ENCODE measurements at regions not wholly inside any gene's neighbourhood (a gene's known extent, or its start where the extent isn't known, plus 50 kb on each side); places are given as distances from the start of the nearest gene placed in this dataset.

DNA sequence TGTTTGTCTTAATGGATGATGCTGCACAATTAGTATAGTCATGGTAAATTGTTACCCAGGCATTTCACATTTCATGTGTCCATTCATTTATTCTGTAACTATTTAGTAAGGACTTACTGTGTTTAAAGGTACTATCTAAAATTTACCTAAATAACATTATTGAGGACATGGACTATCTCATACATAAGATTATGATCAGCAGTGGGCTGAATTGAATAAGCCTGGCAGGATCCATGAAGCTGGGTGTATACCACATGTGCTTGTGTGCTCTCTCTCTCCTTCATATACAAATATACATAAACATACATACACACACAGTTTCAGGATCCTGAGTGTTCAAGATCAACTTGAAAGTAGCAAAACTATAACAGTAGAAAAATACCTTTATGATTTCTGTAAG lies 595.4 kb downstream of the EPM2A start:
- no peak for ATAC-seq
- no peak for DNase-seq
- H3K27me3 ChIP-seq, result no peaks in the 10 kb centered on the region
- no peak overlapping the region for H3K27ac ChIP-seq
- no peaks in the 10 kb centered on the region for H3K36me3 ChIP-seq
- TF ChIP-seq, protein P1, sequence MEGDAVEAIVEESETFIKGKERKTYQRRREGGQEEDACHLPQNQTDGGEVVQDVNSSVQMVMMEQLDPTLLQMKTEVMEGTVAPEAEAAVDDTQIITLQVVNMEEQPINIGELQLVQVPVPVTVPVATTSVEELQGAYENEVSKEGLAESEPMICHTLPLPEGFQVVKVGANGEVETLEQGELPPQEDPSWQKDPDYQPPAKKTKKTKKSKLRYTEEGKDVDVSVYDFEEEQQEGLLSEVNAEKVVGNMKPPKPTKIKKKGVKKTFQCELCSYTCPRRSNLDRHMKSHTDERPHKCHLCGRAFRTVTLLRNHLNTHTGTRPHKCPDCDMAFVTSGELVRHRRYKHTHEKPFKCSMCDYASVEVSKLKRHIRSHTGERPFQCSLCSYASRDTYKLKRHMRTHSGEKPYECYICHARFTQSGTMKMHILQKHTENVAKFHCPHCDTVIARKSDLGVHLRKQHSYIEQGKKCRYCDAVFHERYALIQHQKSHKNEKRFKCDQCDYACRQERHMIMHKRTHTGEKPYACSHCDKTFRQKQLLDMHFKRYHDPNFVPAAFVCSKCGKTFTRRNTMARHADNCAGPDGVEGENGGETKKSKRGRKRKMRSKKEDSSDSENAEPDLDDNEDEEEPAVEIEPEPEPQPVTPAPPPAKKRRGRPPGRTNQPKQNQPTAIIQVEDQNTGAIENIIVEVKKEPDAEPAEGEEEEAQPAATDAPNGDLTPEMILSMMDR (IDR thresholded peaks at IDR 0.05), result no peak
- no peaks in the 10 kb centered on the region for H3K9me3 ChIP-seq
- no peaks in the 10 kb centered on the region for H3K4me1 ChIP-seq
- H3K4me3 ChIP-seq, result no peak overlapping the region
- intact Hi-C loops (cut with DNase I), result no loop called here

DNA sequence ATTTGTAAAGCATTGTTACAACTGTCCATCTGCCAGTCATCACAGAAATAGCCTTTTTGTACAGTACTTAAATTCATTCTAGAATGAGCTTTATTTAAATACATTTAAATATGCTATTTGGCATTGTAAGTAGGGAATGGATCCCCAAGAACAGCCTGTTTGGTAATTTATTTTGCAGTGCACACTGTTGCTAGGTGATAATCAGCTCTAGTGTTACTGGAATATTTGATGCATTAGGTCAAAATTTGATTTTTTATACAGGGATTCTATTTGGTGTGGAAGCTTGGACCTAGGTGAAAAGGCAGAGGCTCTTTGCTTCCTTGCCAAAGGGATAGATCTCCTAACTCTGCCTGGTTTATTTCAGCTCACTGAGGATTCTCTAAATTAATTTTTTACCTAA lies 593.7 kb downstream of the EPM2A start:
- DNase-seq (no peak), ATAC-seq (no peak)
- Histone ChIP-seq H3K36me3 (no peaks in the 10 kb centered on the region), H3K4me3 (no peak overlapping the region), H3K27me3 (no peaks in the 10 kb centered on the region), H3K27ac (no peak overlapping the region), H3K9me3 (no peaks in the 10 kb centered on the region), H3K4me1 (no peaks in the 10 kb centered on the region)
- TF ChIP-seq, protein P1 (IDR thresholded peaks at IDR 0.05), result no peak
- intact Hi-C loops (cut with DNase I), result no loop called here

DNA sequence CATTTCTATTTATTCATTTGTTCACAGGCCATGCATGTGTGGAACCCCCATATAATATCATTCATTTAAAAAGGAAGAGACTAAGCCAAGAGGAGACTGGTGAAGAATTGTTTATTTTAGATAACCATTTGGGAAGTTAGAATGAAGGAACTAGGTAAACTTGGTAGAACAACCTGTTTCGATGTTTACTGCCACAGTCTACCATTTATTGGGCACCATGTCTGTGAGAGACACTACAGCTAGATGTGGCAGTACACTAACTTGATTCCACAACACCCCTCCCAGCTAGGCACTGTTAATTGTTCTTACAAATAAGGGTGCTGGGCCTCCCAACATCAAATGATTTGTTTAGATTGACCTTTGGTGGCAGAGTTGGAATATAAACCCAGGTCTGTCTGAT lies 592.4 kb downstream of the EPM2A start:
- TF ChIP-seq, protein P1 (IDR thresholded peaks at IDR 0.05), result no peak
- no peaks in the 10 kb centered on the region for H3K36me3 ChIP-seq
- intact Hi-C loops (cut with DNase I), result no loop called here
- no peaks in the 10 kb centered on the region for H3K27me3 ChIP-seq
- DNase-seq (no peak), ATAC-seq (no peak)
- no peak overlapping the region for H3K27ac ChIP-seq
- no peaks in the 10 kb centered on the region for H3K4me1 ChIP-seq
- H3K9me3 ChIP-seq, result no peaks in the 10 kb centered on the region
- H3K4me3 ChIP-seq, result no peak overlapping the region

DNA sequence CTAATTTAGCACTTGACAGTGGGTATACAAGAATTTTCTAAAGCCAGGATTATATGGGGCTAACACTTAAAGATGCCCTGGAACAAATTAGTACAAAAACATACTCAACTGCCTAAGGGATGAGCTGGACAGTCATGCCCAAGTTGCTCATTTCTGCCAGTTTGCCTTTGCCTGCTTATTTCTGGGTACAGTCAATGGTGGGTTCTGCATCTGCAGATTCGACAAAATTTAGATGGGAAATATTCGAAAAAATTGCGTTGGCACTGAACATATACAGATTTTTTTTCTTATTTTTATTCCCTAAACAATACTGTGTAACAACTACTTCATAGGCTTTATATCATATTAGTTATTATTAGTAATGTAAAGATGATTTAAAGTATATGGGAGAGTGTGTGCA lies 591.9 kb downstream of the EPM2A start:
- TF ChIP-seq, protein P1 (IDR thresholded peaks at IDR 0.05), result no peak
- no peak for ATAC-seq
- Histone ChIP-seq H3K4me3 (no peak overlapping the region), H3K27me3 (no peaks in the 10 kb centered on the region), H3K9me3 (no peaks in the 10 kb centered on the region), H3K4me1 (peaks cover 0 to 4% of the 10 kb centered on the region in 2 donors), H3K36me3 (no peaks in the 10 kb centered on the region), H3K27ac (no peak overlapping the region)
- DNase-seq, result no peak
- intact Hi-C loops (cut with DNase I), result no loop called here

DNA sequence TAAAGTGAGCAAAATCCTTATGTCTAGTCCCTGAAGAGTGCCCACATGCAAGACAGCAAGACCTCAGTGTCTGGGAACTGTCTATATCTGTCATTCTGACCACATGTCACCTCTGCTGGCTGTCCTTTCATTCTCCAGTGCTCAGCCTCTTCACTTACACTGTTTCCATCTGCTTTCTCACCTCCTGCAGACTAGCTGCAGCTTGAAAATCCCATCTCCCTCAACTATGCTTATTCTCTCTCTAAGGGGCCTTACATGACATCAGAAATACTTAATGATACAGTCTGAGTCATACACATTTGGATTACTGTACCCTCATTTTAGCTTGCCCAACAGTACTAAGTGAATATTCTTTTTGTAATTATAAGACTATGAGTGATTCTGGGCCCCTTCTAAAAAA lies 587.8 kb downstream of the EPM2A start:
- Histone ChIP-seq H3K9me3 (no peaks in the 10 kb centered on the region), H3K4me3 (no peak overlapping the region), H3K27ac (peak overlapping the region in 1 of 2 donors; percentile 42), H3K36me3 (no peaks in the 10 kb centered on the region), H3K4me1 (peaks cover 0 to 5% of the 10 kb centered on the region in 2 donors), H3K27me3 (no peaks in the 10 kb centered on the region)
- ATAC-seq, result peak; percentile 5
- intact Hi-C loops (cut with DNase I), result no loop called here
- TF ChIP-seq, protein P1 (IDR thresholded peaks at IDR 0.05), result no peak
- no peak for DNase-seq
